Rectal smooth muscle tissue (tissue), 1 donor: ENCODE measurements at regions not wholly inside any gene's neighbourhood (a gene's known extent, or its start where the extent isn't known, plus 50 kb on each side); places are given as distances from the start of the nearest gene placed in this dataset.

Experiments
- H3K27ac ChIP-seq: one replicate; pipeline ENCODE4 v1.7.0; 2013; ENCODE audit warnings: low read depth, low read length, inconsistent platforms
- H3K27me3 ChIP-seq: one replicate; pipeline ENCODE4 v1.7.0; 2013; ENCODE audit warnings: low read length; ENCODE audit not compliant: control insufficient read depth, insufficient read depth
- H3K36me3 ChIP-seq: one replicate; pipeline ENCODE4 v1.7.0; 2013; ENCODE audit warnings: low read length; ENCODE audit not compliant: control insufficient read depth, insufficient read depth
- H3K4me1 ChIP-seq: one replicate; pipeline ENCODE4 v1.7.0; 2013; ENCODE audit warnings: low read length; ENCODE audit not compliant: control insufficient read depth, insufficient read depth
- H3K4me3 ChIP-seq: one replicate; pipeline ENCODE4 v1.7.0; 2013; ENCODE audit warnings: low read length
- H3K9ac ChIP-seq: one replicate; pipeline ENCODE4 v1.7.0; 2013; ENCODE audit warnings: low read length

DNA sequence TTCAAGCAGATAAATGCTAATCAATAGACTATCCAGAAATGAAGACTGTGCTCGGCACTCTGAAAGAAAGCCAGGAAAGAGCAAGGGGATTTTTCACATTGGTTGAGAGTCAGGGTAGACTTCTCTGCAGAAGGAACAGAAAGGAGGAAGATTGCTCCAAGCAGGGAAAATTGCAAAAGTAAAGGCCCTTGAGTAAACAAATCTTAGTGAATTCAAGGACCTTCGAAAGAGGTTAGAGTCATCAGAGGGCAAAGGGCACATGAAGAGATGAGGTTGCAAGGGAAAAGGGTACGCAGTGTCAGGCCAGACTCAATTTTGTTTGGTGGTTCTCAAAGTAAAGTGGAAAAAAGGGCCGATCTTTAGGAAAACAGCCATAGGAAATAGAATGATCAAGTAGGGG, 157.6 kb upstream of the RAI14 start:
- H3K4me1 ChIP-seq = peaks cover 35% of the 10 kb centered on the region
- no peaks in the 10 kb centered on the region for H3K36me3 ChIP-seq
- peak overlapping the region; percentile 62 for H3K27ac ChIP-seq
- H3K4me3 ChIP-seq = no peak overlapping the region
- H3K27me3 ChIP-seq = no peaks in the 10 kb centered on the region
- no peak overlapping the region for H3K9ac ChIP-seq

DNA sequence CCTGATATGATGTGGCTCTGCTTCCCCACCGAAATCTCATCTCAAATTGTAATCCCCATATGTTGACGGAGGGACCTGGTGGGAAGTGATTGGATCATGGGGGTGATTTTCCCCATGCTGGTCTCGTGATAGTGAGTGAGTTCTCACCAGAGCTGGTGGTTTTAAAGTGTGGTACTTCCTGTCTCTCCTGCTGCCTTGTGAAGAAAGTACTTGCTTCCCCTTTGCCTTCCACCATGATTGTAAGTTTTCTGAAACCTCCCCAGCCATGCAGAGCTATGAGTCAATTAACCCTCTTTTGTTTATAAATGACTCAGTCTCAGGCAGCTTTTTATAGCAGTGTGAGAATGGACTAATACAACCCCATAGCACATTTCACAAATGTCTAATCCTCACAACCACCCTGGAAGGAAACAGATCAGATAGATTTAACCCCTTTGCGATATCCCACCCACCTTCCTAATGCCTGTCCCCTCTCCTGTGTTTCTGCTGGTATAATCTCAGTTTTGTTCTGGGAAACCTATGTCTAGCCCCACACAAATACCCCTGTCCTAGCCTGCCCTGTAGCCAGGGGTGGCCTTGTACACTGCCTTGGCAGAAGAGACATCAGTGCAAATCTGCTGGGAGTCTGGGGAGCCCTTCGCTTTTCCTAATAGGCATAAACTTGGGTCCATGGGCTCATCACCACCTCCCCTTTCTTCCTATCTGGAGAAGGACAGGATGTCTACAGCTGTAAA, 157.0 kb upstream of the RAI14 start:
- H3K36me3 ChIP-seq = no peaks in the 10 kb centered on the region
- H3K4me3 ChIP-seq = no peak overlapping the region
- H3K27ac ChIP-seq = peak overlapping the region; percentile 62
- no peaks in the 10 kb centered on the region for H3K27me3 ChIP-seq
- H3K4me1 ChIP-seq = peaks cover 41% of the 10 kb centered on the region
- no peak overlapping the region for H3K9ac ChIP-seq

DNA sequence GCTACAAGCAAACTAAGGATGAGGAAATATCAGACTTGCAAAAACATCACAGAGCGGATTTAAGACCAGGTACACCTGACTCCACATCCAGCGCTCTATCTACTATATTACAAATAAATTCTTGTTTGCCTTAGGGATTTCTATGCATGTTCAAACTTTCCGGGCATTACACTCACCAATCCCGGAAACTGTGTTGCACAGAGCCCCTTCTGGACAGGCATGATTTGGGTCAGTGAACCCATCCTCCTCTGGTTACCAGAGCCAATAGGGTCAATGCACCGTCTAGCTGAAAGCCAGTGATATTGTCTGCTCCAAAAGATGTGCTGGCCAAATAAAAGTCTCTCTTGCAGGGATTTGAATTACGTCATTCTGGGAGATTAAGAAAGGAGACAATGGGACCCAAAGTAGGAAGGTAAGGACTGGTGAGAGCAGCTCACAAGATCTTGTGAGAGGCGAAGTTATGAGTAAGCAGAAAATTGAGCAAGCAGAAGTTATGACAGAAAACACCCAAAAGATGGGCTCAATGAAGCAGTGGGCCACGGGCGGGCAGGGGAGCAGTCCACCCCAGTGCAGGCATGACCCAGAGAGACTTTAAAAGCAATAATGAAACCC, 155.8 kb upstream of the RAI14 start:
- Histone ChIP-seq H3K27ac (no peak overlapping the region), H3K27me3 (no peaks in the 10 kb centered on the region), H3K9ac (no peak overlapping the region), H3K4me1 (peaks cover 44% of the 10 kb centered on the region), H3K36me3 (no peaks in the 10 kb centered on the region), H3K4me3 (no peak overlapping the region)

DNA sequence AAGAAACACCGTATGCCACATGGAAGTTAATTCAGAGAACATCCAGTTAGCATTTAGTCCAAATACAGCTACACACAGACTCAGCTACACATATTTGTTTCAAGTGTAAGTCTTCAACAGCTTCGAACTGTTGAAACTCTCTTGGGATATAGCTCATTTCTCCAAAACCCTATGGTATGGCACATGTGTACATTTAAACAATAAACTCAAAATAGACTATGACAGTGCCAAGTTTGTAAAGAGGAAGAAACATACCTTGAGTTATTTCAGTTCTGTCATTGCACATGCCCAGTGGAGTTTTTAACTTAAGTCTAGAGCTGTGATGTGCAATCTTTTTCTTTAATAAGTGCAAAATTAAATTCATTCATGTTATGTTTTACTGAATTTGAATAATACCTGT, 155.1 kb upstream of the RAI14 start:
- Histone ChIP-seq H3K4me1 (peaks cover 44% of the 10 kb centered on the region), H3K27ac (no peak overlapping the region), H3K27me3 (no peaks in the 10 kb centered on the region)

DNA sequence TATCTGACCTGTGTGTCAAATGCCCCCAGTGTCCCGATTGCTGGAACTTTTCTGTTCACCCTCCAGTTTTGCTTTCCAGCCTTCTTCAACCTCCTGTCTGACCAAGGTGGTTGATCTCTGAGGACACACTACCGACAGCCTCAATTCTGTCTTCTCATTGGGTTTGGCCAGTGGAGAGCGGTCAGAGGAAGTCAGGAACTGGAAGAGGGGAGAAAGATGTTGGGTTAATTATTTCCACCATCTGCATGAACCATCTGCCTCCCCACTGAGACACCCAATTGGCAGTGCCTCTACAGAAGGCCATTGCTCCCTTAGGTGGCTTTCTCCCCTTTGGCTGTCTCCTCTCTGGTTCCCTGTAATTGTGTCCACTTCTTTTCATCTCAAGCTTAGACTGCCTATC, 154.3 kb upstream of the RAI14 start:
- H3K27ac ChIP-seq = peak overlapping the region; percentile 11
- peaks cover 38% of the 10 kb centered on the region for H3K4me1 ChIP-seq
- no peak overlapping the region for H3K4me3 ChIP-seq

More for the DNA sequence above, 155.1 kb upstream of the RAI14 start:
- H3K36me3 ChIP-seq = no peaks in the 10 kb centered on the region
- H3K9ac ChIP-seq = no peak overlapping the region
- no peak overlapping the region for H3K4me3 ChIP-seq

DNA sequence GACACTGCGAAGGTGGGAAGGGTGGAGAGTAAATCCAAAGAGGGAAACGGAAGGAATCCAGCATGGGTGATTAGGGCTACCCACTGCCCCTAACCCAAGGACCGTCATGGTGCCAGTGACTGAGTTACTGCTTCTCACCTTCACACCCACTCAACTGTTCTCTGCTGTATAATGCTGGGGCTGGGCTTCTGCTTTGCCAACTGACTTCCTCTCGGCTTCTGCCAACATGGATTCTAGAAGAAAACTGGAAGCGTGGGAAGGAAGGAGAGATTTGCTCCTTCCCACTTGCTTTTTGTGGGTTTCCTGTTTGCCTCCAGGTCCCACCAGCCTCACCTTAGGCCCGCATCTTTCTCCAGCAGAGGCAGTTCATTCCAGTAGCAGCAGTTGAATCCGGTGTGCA, 153.5 kb upstream of the RAI14 start:
- Histone ChIP-seq H3K4me1 (peaks cover 31% of the 10 kb centered on the region), H3K4me3 (no peak overlapping the region), H3K27me3 (no peaks in the 10 kb centered on the region), H3K27ac (peak overlapping the region; percentile 53), H3K9ac (no peak overlapping the region), H3K36me3 (no peaks in the 10 kb centered on the region)

More for the DNA sequence above, 154.3 kb upstream of the RAI14 start:
- no peaks in the 10 kb centered on the region for H3K36me3 ChIP-seq
- no peak overlapping the region for H3K9ac ChIP-seq
- H3K27me3 ChIP-seq = no peaks in the 10 kb centered on the region

DNA sequence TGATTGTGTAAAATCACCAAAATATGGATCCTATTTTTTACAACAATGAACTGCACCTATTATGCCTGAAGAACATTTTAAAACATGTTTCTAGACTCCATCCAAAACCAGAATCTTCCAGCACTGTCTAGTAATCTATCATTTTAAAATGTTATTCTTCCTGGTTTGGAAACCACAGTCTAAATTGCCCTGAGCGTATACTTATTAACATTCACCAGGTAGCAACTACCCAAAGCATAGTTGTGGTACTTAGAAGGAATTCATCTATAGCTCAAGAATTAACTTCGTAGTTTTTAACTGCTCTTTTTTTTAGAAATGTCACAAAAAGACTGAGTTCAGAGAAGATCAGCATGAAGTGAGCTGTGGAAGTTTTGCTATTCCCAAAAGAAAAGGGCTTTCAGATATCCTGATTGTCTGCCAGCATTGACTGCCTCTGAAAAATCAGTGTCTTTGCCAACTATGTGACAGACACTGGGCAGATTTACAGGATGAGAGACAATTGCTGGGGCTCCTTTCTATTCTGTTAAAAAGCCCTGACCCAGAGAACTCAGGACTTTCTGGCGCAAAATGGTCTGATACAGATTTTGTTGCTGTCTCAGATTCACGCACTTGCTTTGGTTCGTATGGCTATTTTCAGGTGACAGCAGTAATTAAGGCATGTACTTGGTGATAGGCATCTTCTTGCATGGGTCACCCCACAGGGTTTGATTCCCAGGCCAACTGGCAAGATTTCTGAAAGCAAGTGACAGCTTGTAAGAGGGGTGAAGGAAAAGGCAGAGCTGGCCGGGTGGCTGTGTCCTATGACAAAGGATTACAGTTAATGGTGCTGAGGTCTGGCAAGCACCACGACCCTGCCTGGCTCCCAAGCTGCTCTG, 152.5 kb upstream of the RAI14 start:
- no peak overlapping the region for H3K9ac ChIP-seq
- peaks cover 25% of the 10 kb centered on the region for H3K4me1 ChIP-seq
- peak overlapping the region; percentile 53 for H3K27ac ChIP-seq
- H3K36me3 ChIP-seq = no peaks in the 10 kb centered on the region
- H3K4me3 ChIP-seq = peak overlapping the region; percentile 24
- H3K27me3 ChIP-seq = no peaks in the 10 kb centered on the region

DNA sequence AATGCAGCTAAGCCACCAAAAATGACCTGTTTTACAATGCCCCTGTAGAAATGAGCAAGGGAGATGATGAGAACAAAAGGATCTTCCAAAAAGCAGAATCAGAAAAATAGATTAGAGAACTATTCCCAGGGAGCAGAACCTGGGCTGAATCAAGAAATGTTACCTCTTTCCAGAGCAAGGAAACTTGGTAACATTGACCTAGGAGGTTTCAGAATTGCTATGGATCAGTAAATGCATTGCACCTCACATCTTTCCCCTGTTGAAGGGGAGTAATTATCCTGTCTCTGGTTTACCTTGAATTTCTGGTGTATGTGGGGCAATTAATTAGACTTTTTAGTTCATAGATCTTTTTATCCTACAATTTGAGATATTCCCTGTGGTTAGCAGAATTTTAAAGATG, 151.2 kb upstream of the RAI14 start:
- H3K27ac ChIP-seq = peak overlapping the region; percentile 53
- no peak overlapping the region for H3K4me3 ChIP-seq
- H3K36me3 ChIP-seq = no peaks in the 10 kb centered on the region
- H3K27me3 ChIP-seq = no peaks in the 10 kb centered on the region
- H3K4me1 ChIP-seq = peaks cover 17% of the 10 kb centered on the region
- H3K9ac ChIP-seq = no peak overlapping the region

DNA sequence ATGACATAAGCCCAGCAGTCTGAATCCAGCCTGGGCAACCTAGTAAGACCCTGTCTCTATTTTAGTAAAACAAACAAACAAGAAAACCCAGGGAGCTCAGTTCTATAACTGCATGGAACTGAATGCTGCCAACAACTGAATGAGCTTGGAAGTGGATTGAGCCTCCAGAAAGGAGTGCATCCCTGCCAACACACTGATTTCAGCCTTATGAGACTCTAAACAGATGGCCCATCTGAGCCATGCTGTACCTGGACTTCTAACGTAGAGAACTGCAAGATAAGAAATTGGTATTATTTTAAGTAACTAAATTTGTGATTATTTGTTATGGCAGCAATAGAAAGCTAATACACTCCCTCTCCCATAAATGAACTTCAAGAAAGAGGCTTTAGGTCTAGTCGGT, 150.4 kb upstream of the RAI14 start:
- H3K27me3 ChIP-seq = no peaks in the 10 kb centered on the region
- no peak overlapping the region for H3K4me3 ChIP-seq
- H3K4me1 ChIP-seq = peaks cover 15% of the 10 kb centered on the region
- no peak overlapping the region for H3K9ac ChIP-seq
- H3K27ac ChIP-seq = no peak overlapping the region
- H3K36me3 ChIP-seq = no peaks in the 10 kb centered on the region

DNA sequence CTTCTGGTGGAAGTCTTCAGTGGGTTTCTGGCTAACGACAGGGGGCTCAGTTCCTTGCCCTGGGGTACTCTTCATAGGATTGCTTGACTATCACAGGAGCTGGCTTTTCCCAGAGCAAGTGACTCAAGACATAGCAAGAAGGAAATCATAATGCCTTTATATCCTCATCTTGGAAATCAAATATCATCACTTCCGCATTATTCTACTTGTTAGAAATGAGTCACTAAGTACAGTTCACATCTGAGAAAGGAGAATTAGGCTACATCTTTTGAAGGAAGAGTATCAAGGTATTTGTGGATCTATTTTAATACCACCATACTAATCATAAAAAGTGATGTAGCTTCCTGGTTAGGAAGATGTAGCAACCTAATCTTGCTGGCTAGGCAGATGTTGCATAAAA, 148.2 kb upstream of the RAI14 start:
- no peaks in the 10 kb centered on the region for H3K27me3 ChIP-seq
- H3K27ac ChIP-seq = no peak overlapping the region
- H3K4me3 ChIP-seq = no peak overlapping the region
- H3K9ac ChIP-seq = no peak overlapping the region
- H3K36me3 ChIP-seq = no peaks in the 10 kb centered on the region
- peaks cover 18% of the 10 kb centered on the region for H3K4me1 ChIP-seq

DNA sequence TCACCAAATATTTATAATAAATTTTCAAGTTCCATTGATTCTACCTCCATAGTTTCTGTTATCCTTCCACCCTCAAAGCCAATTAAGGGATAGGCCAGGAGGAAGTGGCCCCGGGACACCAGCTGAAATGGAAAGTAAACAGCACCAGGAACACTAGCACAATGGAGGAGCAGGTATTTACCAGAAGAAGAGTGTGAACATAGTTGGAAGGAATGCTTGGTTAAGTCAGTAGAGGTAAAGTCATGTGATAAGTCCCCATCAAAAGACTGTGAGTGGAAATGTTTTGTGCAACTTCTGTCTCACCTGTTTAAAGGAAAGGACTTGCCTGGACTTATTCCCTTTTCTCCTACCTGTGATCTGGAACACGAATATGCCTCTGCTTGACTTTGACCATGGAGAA, 146.7 kb upstream of the RAI14 start:
- no peaks in the 10 kb centered on the region for H3K27me3 ChIP-seq
- H3K27ac ChIP-seq = no peak overlapping the region
- H3K36me3 ChIP-seq = no peaks in the 10 kb centered on the region
- no peak overlapping the region for H3K9ac ChIP-seq
- H3K4me3 ChIP-seq = no peak overlapping the region
- peaks cover 4% of the 10 kb centered on the region for H3K4me1 ChIP-seq

DNA sequence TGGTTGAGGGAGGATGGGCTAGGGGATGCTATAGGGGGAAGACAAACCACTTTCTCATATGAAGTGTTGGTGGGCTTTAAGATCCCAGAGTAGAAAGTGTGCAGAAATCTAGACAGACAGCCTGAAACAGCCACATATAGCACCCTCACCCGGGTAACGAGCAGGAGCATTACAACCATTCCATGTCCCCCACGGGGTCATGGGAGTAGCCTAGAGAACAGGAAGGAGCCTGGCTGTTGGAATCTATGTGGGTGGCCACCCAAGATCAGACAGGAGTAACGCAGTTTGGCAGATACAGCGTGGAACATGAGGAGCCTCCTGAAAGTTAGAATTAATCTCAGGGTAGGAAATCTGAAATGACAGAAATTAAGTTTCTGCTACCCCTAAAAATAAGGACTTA, 146.1 kb upstream of the RAI14 start:
- peaks cover 3% of the 10 kb centered on the region for H3K4me1 ChIP-seq
- H3K27me3 ChIP-seq = no peaks in the 10 kb centered on the region
- H3K9ac ChIP-seq = no peak overlapping the region
- H3K27ac ChIP-seq = no peak overlapping the region
- H3K4me3 ChIP-seq = no peak overlapping the region
- no peaks in the 10 kb centered on the region for H3K36me3 ChIP-seq
